Activated CD8-positive, alpha-beta T cell treated with anti-CD3 and anti-CD28 coated beads for 36 hours (primary cell): ENCODE measurements at regions not wholly inside any gene's neighbourhood (a gene's known extent, or its start where the extent isn't known, plus 50 kb on each side); places are given as distances from the start of the nearest gene placed in this dataset.

Source experiments
- ATAC-seq: fragments of 200-7000 bp; cut with Tn5 transposase; one replicate; pipeline ENCODE4 v1.10.0; 2021; ENCODE audit warnings: mild to moderate bottlenecking, moderate library complexity
- CTCF ChIA-PET: fragments of 350-600 bp; sonication (Branson Sonifier 250); formaldehyde crosslinking; loops from one replicate; lab custom pipeline; 2021; ENCODE audit warnings: antibody characterized with exemption; lab: Charles Lee
- POLR2A ChIA-PET: fragments of 350-600 bp; sonication (Branson Sonifier 250); formaldehyde crosslinking; loops from one replicate; lab custom pipeline; 2021; ENCODE audit warnings: antibody characterized with exemption; lab: Charles Lee
- DNase-seq: peaks from one replicate; pipeline ENCODE4 v3.0.0-alpha.2; 2020
- H3K27ac Mint-ChIP-seq: one replicate; pipeline ENCODE4 v1.8.0; 2021; ENCODE audit warnings: mild to moderate bottlenecking, mixed read lengths
- H3K27me3 Mint-ChIP-seq: one replicate; pipeline ENCODE4 v1.8.0; 2021; ENCODE audit warnings: mixed read lengths
- H3K36me3 Mint-ChIP-seq: one replicate; pipeline ENCODE4 v1.8.0; 2021; ENCODE audit warnings: low read depth, mixed read lengths
- H3K4me1 Mint-ChIP-seq: one replicate; pipeline ENCODE4 v1.8.0; 2021; ENCODE audit warnings: low read depth, mixed read lengths
- H3K4me3 Mint-ChIP-seq: one replicate; pipeline ENCODE4 v1.8.0; 2021; ENCODE audit warnings: mild to moderate bottlenecking, moderate library complexity, mixed read lengths
- H3K9me3 Mint-ChIP-seq: one replicate; pipeline ENCODE4 v1.8.0; 2021; ENCODE audit warnings: mixed read lengths
- intact Hi-C: fragments of 100-400 bp; cut with micrococcal nuclease; formaldehyde crosslinking; loops from one replicate; pipeline ENCODE4 v1.10.0; 2022
- TF ChIP-seq, protein P1 (sequence below): fragments of 200-600 bp; IDR thresholded peaks from one replicate; pipeline ENCODE4 v1.8.0; 2022; ENCODE audit warnings: antibody characterized with exemption, mild to moderate bottlenecking

DNA sequence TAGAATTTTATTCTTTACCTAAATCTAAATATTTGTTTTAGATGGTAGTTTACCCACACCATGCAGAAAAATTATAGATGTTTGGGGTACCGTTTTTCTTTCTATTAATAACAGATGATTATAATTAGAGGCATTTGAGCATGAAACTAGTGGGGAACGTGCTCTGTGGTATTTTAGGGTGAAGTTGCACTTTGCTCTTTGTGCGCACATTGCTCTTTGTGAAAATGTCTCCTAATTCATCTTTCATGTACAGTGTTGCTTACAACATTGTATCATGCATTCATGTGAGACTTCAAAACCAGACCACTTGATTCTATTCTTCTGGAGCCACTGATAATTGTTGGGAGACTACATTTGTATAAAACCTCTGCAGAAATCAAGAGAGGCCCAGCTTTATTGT lies 449.1 kb upstream of the RGS6 start:
- no peaks in the 10 kb centered on the region for H3K9me3 Mint-ChIP-seq

DNA sequence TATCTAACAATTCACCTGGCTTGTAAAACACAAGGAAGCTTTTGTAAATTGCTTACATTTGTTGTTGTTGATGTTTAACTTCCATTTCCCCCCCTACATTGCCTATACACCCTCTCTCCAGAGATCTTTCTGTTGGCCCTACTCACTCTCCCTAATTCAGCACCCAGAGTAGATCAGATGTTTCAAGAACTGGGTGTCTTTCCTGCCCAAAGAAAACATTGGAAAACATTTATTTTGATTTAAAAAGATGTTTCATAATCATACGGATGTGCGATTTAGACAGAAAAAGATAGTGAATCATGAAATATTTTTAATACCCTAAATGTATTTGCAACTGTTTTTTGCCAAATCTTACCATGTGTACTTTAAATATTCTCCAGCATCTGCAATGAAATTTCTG lies 446.4 kb upstream of the RGS6 start:
- POLR2A ChIA-PET = no interaction called here
- CTCF ChIA-PET = no interaction called here
- no peaks in the 10 kb centered on the region for H3K9me3 Mint-ChIP-seq
- TF ChIP-seq, protein P1, sequence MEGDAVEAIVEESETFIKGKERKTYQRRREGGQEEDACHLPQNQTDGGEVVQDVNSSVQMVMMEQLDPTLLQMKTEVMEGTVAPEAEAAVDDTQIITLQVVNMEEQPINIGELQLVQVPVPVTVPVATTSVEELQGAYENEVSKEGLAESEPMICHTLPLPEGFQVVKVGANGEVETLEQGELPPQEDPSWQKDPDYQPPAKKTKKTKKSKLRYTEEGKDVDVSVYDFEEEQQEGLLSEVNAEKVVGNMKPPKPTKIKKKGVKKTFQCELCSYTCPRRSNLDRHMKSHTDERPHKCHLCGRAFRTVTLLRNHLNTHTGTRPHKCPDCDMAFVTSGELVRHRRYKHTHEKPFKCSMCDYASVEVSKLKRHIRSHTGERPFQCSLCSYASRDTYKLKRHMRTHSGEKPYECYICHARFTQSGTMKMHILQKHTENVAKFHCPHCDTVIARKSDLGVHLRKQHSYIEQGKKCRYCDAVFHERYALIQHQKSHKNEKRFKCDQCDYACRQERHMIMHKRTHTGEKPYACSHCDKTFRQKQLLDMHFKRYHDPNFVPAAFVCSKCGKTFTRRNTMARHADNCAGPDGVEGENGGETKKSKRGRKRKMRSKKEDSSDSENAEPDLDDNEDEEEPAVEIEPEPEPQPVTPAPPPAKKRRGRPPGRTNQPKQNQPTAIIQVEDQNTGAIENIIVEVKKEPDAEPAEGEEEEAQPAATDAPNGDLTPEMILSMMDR = no peak
- H3K4me3 Mint-ChIP-seq = no peak overlapping the region
- peaks cover 19% of the 10 kb centered on the region for H3K4me1 Mint-ChIP-seq
- intact Hi-C loops = no loop called here
- H3K27ac Mint-ChIP-seq = no peak overlapping the region
- no peak for DNase-seq
- no peaks in the 10 kb centered on the region for H3K36me3 Mint-ChIP-seq
- no peaks in the 10 kb centered on the region for H3K27me3 Mint-ChIP-seq
- ATAC-seq = no peak

More for the DNA sequence above, 449.1 kb upstream of the RGS6 start:
- Mint-ChIP-seq H3K27ac (no peak overlapping the region), H3K4me1 (peaks cover 29% of the 10 kb centered on the region), H3K27me3 (no peaks in the 10 kb centered on the region), H3K4me3 (no peak overlapping the region), H3K36me3 (no peaks in the 10 kb centered on the region)
- ChIA-PET POLR2A (interaction anchor here (1.6 kb wide), 1 partner anchor 14 kb away, joined by 3 read pairs; no protein-coding TSS in a partner anchor), CTCF (no interaction called here)
- DNase-seq = no peak
- no peak for ATAC-seq
- TF ChIP-seq, protein P1 = no peak
- intact Hi-C loops = no loop called here

DNA sequence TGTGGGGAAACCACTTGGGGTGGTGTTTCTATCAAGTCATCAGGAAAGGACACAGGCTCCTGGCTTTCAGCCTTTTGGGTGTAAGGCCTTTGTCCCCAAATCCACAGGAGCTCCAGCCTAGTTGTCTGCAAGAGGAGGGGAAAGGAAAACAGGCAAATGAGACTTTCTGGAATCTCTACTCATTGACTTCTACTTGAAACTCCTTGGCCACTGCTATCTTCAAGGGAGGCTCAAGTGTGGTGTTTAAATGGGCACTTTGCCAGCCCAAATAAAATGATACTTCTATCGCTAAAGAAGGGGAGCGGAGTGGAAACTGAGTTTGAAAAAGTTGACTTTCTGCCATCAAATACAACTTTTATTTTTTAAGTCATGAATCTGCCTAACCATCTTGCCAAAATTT lies 445.9 kb upstream of the RGS6 start:
- intact Hi-C loops = no loop called here
- Mint-ChIP-seq H3K27me3 (no peaks in the 10 kb centered on the region), H3K4me3 (no peak overlapping the region), H3K36me3 (no peaks in the 10 kb centered on the region), H3K9me3 (no peaks in the 10 kb centered on the region), H3K27ac (no peak overlapping the region), H3K4me1 (peaks cover 22% of the 10 kb centered on the region)
- DNase-seq (no peak), ATAC-seq (no peak)
- ChIA-PET CTCF (no interaction called here), POLR2A (no interaction called here)
- TF ChIP-seq, protein P1 = no peak

DNA sequence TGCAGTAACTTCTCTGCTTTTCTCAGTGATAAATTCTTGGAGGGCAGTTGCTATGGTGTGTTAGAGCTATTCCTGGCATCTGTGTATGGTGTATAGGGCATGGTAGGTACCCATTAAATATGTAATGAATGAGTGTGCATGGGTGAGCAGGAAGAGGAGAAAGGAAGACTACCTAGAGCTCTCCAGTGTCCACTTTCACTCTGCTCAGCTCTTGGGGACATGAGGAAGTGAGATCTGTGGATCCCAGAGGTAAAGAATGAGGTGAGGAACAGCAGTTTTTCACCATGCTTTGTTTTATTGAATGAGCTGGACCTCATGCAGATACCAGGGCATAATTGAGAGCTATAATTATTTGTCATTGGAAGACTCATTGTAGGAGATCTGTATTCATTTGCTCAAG lies 444.8 kb upstream of the RGS6 start:
- no peak overlapping the region for H3K27ac Mint-ChIP-seq
- ChIA-PET CTCF (interaction anchor here (1.0 kb wide), 1 partner anchor 9 kb away, joined by 4 read pairs; no protein-coding TSS in a partner anchor), POLR2A (interaction anchor here (0.7 kb wide), 1 partner anchor 166 kb away, joined by 3 read pairs; no protein-coding TSS in a partner anchor)

DNA sequence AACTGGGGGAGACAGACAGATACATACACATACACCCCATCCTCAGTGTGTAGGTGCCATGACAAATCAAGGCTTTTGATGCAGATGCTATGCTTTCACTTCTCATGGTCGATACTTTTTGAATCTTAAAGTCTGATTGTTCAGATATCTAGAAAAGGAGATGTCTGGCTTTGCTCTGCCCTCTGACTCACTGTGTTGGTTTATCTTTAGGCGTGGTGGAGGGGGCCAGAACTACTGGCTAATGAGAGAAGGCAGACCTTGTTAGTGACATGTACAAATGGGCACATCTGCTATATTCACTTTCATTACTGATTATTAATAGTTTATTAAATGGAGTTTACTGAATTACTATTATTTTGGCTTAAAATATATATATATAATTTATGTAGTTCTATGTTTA lies 444.3 kb upstream of the RGS6 start:
- POLR2A ChIA-PET = no interaction called here
- Mint-ChIP-seq H3K27ac (no peak overlapping the region), H3K9me3 (no peaks in the 10 kb centered on the region), H3K4me1 (peaks cover 21% of the 10 kb centered on the region), H3K4me3 (no peak overlapping the region), H3K36me3 (peaks cover 1% of the 10 kb centered on the region), H3K27me3 (no peaks in the 10 kb centered on the region)
- TF ChIP-seq, protein P1 = no peak
- intact Hi-C loops = no loop called here
- DNase-seq = peak; percentile 16
- peak; percentile 60 for ATAC-seq
- CTCF ChIA-PET = interaction anchor here (1.0 kb wide), 1 partner anchor 9 kb away, joined by 4 read pairs; no protein-coding TSS in a partner anchor

More for the DNA sequence above, 444.8 kb upstream of the RGS6 start:
- TF ChIP-seq, protein P1 = no peak
- DNase-seq = no peak
- ATAC-seq = no peak
- intact Hi-C loops = no loop called here
- no peak overlapping the region for H3K4me3 Mint-ChIP-seq
- no peaks in the 10 kb centered on the region for H3K9me3 Mint-ChIP-seq
- H3K4me1 Mint-ChIP-seq = peaks cover 25% of the 10 kb centered on the region
- H3K36me3 Mint-ChIP-seq = peaks cover 1% of the 10 kb centered on the region
- H3K27me3 Mint-ChIP-seq = no peaks in the 10 kb centered on the region
